ENCODE measurements at regions not wholly inside any gene's neighbourhood (a gene's known extent, or its start where the extent isn't known, plus 50 kb on each side); places are given as distances from the start of the nearest gene placed in this dataset.
"Not testable (repeated sequence)": the region's sequence is repeated elsewhere in the genome, so short reads cannot be mapped to it uniquely, and the experiment has no call there.

GRCh38 chr2:65576861-65577601, 144.6 kb upstream of the SPRED2 start:
- peak; percentile 87 for DNase-seq (ENCODE audit: low read depth)
- H3K4me3 ChIP-seq (ENCODE audit: control insufficient read depth, low read depth, low read length), result no peak overlapping the region
- no peak for TF ChIP-seq CTCF (IDR thresholded peaks at IDR 0.05; ENCODE audit: control insufficient read depth, insufficient read depth, low read depth, low read length, missing control alignments)

GRCh38 chr2:65576278-65576677, 143.9 kb upstream of the SPRED2 start:
- H3K4me3 ChIP-seq (ENCODE audit: control insufficient read depth, low read depth, low read length), result no peak overlapping the region
- DNase-seq (ENCODE audit: low read depth), result no peak
- no peak for TF ChIP-seq CTCF (IDR thresholded peaks at IDR 0.05; ENCODE audit: control insufficient read depth, insufficient read depth, low read depth, low read length, missing control alignments)

- no peak for DNase-seq (ENCODE audit: low read depth)
- no peak for TF ChIP-seq CTCF (IDR thresholded peaks at IDR 0.05; ENCODE audit: control insufficient read depth, insufficient read depth, low read depth, low read length, missing control alignments)
- H3K4me3 ChIP-seq (ENCODE audit: control insufficient read depth, low read depth, low read length), result no peak overlapping the region
Measured at GRCh38 chr2:65574993-65575392, 142.6 kb upstream of the SPRED2 start.

GRCh38 chr2:65568656-65569440, 136.4 kb upstream of the SPRED2 start:
- not testable (repeated sequence) for DNase-seq (ENCODE audit: low read depth); H3K4me3 ChIP-seq (ENCODE audit: control insufficient read depth, low read depth, low read length)

GRCh38 chr2:65566617-65567016, 134.2 kb upstream of the SPRED2 start:
- no peak for TF ChIP-seq CTCF (IDR thresholded peaks at IDR 0.05; ENCODE audit: control insufficient read depth, insufficient read depth, low read depth, low read length, missing control alignments)
- no peak overlapping the region for H3K4me3 ChIP-seq (ENCODE audit: control insufficient read depth, low read depth, low read length)
- DNase-seq (ENCODE audit: low read depth), result no peak

- no peak for DNase-seq (ENCODE audit: low read depth)
- H3K4me3 ChIP-seq (ENCODE audit: control insufficient read depth, low read depth, low read length), result no peak overlapping the region
- TF ChIP-seq CTCF (IDR thresholded peaks at IDR 0.05; ENCODE audit: control insufficient read depth, insufficient read depth, low read depth, low read length, missing control alignments), result no peak
Measured at GRCh38 chr2:65565681-65566080, 133.3 kb upstream of the SPRED2 start.

- H3K4me3 ChIP-seq (ENCODE audit: control insufficient read depth, low read depth, low read length), result no peak overlapping the region
- TF ChIP-seq CTCF (IDR thresholded peaks at IDR 0.05; ENCODE audit: control insufficient read depth, insufficient read depth, low read depth, low read length, missing control alignments), result no peak
- DNase-seq (ENCODE audit: low read depth), result no peak
Measured at GRCh38 chr2:65564299-65564698, 131.9 kb upstream of the SPRED2 start.
